Endothelial cell of umbilical vein (primary cell): ENCODE measurements at regions not wholly inside any gene's neighbourhood (a gene's known extent, or its start where the extent isn't known, plus 50 kb on each side); places are given as distances from the start of the nearest gene placed in this dataset.

Experiments
- BruUV-seq: library from RNA; stranded (reverse); fragments of 400-500 nt; replicated peaks from 2 replicates; lab custom pipeline; 2021; lab: Mats Ljungman, UMichigan
- CTCF ChIA-PET: fragments of 300-600, 350-600 bp; sonication (Branson Sonifier 250); formaldehyde crosslinking; loops from one replicate; lab custom pipeline; 2021; ENCODE audit warnings: antibody characterized with exemption, inconsistent platforms; lab: Charles Lee
- POLR2A ChIA-PET: fragments of 300-600, 350-600 bp; sonication (Branson Sonifier 250); formaldehyde crosslinking; loops from one replicate; lab custom pipeline; 2021; ENCODE audit warnings: antibody characterized with exemption, inconsistent platforms; lab: Charles Lee
- DNase-seq: peaks from one replicate; pipeline ENCODE4 v3.0.0-alpha.2; 2011; ENCODE audit warnings: low read depth, low spot score
- FAIRE-seq: peaks from 2 replicates; lab custom pipeline; 2011; peaks lifted over from hg19 to GRCh38; lab: Jason Lieb, UNC
- H2AFZ ChIP-seq: 2 replicates; pipeline ENCODE4 v1.6.0; 2012; ENCODE audit warnings: low read depth, low read length, control low read depth, inconsistent platforms
- H3K27ac ChIP-seq: 2 replicates; pipeline ENCODE4 v1.5.1; 2011; ENCODE audit warnings: low read depth, mild to moderate bottlenecking, control low read depth, low read length, moderate library complexity; ENCODE audit not compliant: insufficient read depth
- H3K27me3 ChIP-seq, 2 experiments: 2 replicates each; pipeline versions ENCODE4 v1.6.0 to v1.6.1; 2011; ENCODE audit warnings: low read length in 2 of 2, mixed read lengths in 1 of 2; ENCODE audit not compliant: control insufficient read depth in 2 of 2, insufficient read depth in 2 of 2
- H3K36me3 ChIP-seq, 2 experiments: 2 replicates in 1 of 2; 3 replicates in 1 of 2; pipeline ENCODE4 v1.5.1; 2011; ENCODE audit warnings: low read length in 2 of 2, mild to moderate bottlenecking in 1 of 2, moderate library complexity in 1 of 2; ENCODE audit not compliant: control insufficient read depth in 2 of 2, insufficient read depth in 2 of 2; ENCODE audit errors: extremely low read depth in 1 of 2
- H3K4me1 ChIP-seq: 3 replicates; pipeline ENCODE4 v1.5.1; 2011; ENCODE audit warnings: mild to moderate bottlenecking, low read length; ENCODE audit not compliant: control insufficient read depth, insufficient read depth; ENCODE audit errors: extremely low read depth
- H3K4me2 ChIP-seq: 2 replicates; pipeline ENCODE4 v1.6.1; 2011; ENCODE audit warnings: low read length, control low read depth, mixed read lengths; ENCODE audit not compliant: insufficient read depth
- H3K4me3 ChIP-seq, 3 experiments: fragments of 200-600 bp in 1 of 3; sonication (generic), shearing (Covaris generic) in 1 of 3; replicated peaks in 1 of 3; 2 replicates each; pipeline ENCODE4 v1.5.1; 2011 to 2016; ENCODE audit warnings: control low read depth in 3 of 3, low read length in 3 of 3, mild to moderate bottlenecking in 2 of 3, inconsistent platforms in 1 of 3, low read depth in 1 of 3, moderate library complexity in 1 of 3; ENCODE audit not compliant: insufficient read depth in 1 of 3
- H3K79me2 ChIP-seq: 2 replicates; pipeline ENCODE4 v1.6.0; 2012; ENCODE audit warnings: low read length, inconsistent platforms; ENCODE audit not compliant: control insufficient read depth, insufficient read depth
- H3K9ac ChIP-seq: replicated peaks from 2 replicates; pipeline ENCODE3; 2011; ENCODE audit warnings: low read length, control low read depth; ENCODE audit not compliant: insufficient read depth; ENCODE audit errors: extremely low read depth
- H3K9me1 ChIP-seq: replicated peaks from 3 replicates; pipeline ENCODE4 v1.6.0; 2011; ENCODE audit warnings: mild to moderate bottlenecking, low read length; ENCODE audit not compliant: control insufficient read depth, insufficient read depth; ENCODE audit errors: extremely low read depth
- H3K9me3 ChIP-seq: replicated peaks from 2 replicates; pipeline ENCODE4 v1.5.1; 2012; ENCODE audit warnings: low read length, inconsistent platforms; ENCODE audit not compliant: control insufficient read depth, insufficient read depth
- H4K20me1 ChIP-seq: replicated peaks from 2 replicates; pipeline ENCODE3; 2011; ENCODE audit warnings: mild to moderate bottlenecking, low read length; ENCODE audit not compliant: control insufficient read depth, insufficient read depth; ENCODE audit errors: extremely low read depth
- EZH2 ChIP-seq: IDR thresholded peaks from 2 replicates; pipeline ENCODE4 v1.6.1; 2012; ENCODE audit warnings: borderline replicate concordance, low read depth, mild to moderate bottlenecking, moderate library complexity, low read length, inconsistent platforms; ENCODE audit not compliant: severe bottlenecking
- FOS ChIP-seq: IDR thresholded peaks from 2 replicates; pipeline ENCODE4 v1.6.1; 2011; ENCODE audit warnings: mild to moderate bottlenecking, low read length, moderate library complexity, borderline replicate concordance; ENCODE audit not compliant: insufficient read depth
- GATA2 ChIP-seq: IDR thresholded peaks from 2 replicates; pipeline ENCODE4 v1.7.0; 2011; ENCODE audit warnings: low read depth, mild to moderate bottlenecking, moderate library complexity, mixed read lengths, low read length; ENCODE audit not compliant: insufficient read length, insufficient read depth
- JUN ChIP-seq: IDR thresholded peaks from 2 replicates; pipeline ENCODE4 v1.6.1; 2011; ENCODE audit warnings: borderline replicate concordance, low read depth; ENCODE audit not compliant: insufficient read length, insufficient read depth
- MYC ChIP-seq: IDR thresholded peaks from one replicate; pipeline ENCODE4 v1.6.1; 2011; ENCODE audit warnings: mild to moderate bottlenecking, low read depth, low read length
- POLR2A ChIP-seq: IDR thresholded peaks from 2 replicates; pipeline ENCODE4 v1.6.1; 2012; ENCODE audit warnings: low read depth, mild to moderate bottlenecking, control low read depth, low read length
- POLR2AphosphoS5 ChIP-seq: IDR thresholded peaks from 2 replicates; pipeline ENCODE4 v1.6.1; 2012; ENCODE audit warnings: low read depth, mild to moderate bottlenecking, control low read depth, low read length, moderate library complexity; ENCODE audit not compliant: insufficient read depth
- dilution Hi-C: fragments of 300-500 bp; cut with MboI; formaldehyde crosslinking; loops from one replicate; pipeline ENCODE4 v1.15.0; 2019; ENCODE audit warnings: low sequenced_read_pairs; ENCODE audit not compliant: extremely low pct_ligation_motif_present
- intact Hi-C: fragments of 100-400 bp; cut with micrococcal nuclease; formaldehyde crosslinking; loops from one replicate; pipeline ENCODE4 v1.10.0; 2022
- TF ChIP-seq, protein P1 (sequence below), 2 donors: IDR thresholded peaks; 1 replicate in 1 of 2; 2 replicates in 1 of 2; pipeline ENCODE4 v1.5.1; 2011; ENCODE audit warnings: low read length in 2 of 2, mild to moderate bottlenecking in 2 of 2, moderate library complexity in 2 of 2, control low read depth in 1 of 2, inconsistent platforms in 1 of 2, low read depth in 1 of 2; ENCODE audit not compliant: insufficient read depth in 1 of 2; ENCODE audit errors: extremely low read depth in 1 of 2
- TF ChIP-seq, protein P2 (sequence below): IDR thresholded peaks from 2 replicates; pipeline ENCODE4 v1.6.1; 2011; ENCODE audit not compliant: insufficient read depth, insufficient read length

DNA sequence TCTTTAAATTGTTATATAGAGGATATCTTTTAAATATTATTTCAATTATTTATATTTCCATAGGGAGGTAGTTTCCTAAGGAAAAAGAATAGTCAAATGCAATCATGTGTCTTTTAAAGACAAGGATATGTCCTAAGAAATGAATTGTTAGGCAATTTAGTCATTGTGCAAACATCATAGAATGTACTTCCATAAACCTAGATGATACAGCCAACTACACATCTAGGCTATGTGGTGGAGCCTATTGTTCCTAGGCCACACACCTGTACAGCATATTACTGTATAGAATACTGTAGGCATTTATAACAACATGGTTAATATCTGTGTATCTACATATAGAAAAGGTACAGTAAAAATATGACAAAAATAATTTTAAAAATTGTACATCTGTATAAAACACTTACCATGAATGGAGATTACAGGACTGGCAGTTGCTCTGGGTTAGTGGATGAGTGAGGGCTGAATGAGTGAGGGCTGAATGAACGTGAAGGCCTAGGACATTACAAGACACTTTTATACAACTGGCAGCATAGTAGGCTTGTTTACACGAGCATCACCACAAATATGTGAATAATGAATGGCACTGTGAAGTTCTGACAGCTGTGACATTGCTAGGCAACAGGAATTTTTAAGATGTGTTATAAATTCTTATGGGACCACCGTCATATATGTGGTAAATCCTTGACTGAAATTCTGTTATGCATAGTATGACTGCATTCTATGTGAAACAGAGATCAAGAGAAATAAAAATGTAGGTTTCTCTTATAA, 1879.0 kb upstream of the RAG2 start:
- no peak overlapping the region for H2AFZ ChIP-seq
- no peaks in the 10 kb centered on the region for H3K9me1 ChIP-seq
- POLR2A ChIA-PET, result no interaction called here
- no peaks in the 10 kb centered on the region for H3K36me3 ChIP-seq
- intact Hi-C loops (no loop called here), dilution Hi-C loops (no loop called here)
- no peak overlapping the region for H3K27ac ChIP-seq
- H3K27me3 ChIP-seq, result no peaks in the 10 kb centered on the region
- no peak overlapping the region for H3K4me2 ChIP-seq
- no peak for DNase-seq
- H3K4me3 ChIP-seq, result no peak overlapping the region
- no peaks in the 10 kb centered on the region for H3K79me2 ChIP-seq
- H3K4me1 ChIP-seq, result no peaks in the 10 kb centered on the region
- CTCF ChIA-PET, result no interaction called here
- H4K20me1 ChIP-seq, result no peaks in the 10 kb centered on the region
- TF ChIP-seq FOS, result no peak
- TF ChIP-seq, protein P1, sequence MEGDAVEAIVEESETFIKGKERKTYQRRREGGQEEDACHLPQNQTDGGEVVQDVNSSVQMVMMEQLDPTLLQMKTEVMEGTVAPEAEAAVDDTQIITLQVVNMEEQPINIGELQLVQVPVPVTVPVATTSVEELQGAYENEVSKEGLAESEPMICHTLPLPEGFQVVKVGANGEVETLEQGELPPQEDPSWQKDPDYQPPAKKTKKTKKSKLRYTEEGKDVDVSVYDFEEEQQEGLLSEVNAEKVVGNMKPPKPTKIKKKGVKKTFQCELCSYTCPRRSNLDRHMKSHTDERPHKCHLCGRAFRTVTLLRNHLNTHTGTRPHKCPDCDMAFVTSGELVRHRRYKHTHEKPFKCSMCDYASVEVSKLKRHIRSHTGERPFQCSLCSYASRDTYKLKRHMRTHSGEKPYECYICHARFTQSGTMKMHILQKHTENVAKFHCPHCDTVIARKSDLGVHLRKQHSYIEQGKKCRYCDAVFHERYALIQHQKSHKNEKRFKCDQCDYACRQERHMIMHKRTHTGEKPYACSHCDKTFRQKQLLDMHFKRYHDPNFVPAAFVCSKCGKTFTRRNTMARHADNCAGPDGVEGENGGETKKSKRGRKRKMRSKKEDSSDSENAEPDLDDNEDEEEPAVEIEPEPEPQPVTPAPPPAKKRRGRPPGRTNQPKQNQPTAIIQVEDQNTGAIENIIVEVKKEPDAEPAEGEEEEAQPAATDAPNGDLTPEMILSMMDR (IDR thresholded peaks at IDR 0.05; ENCODE audit: extremely low read depth in 1 of 2, insufficient read depth in 1 of 2, low read depth in 1 of 2, low read length in 2 of 2), result no peak
- TF ChIP-seq JUN, result no peak
- no peak for TF ChIP-seq MYC
- no peak for TF ChIP-seq POLR2A
- no peak for TF ChIP-seq EZH2
- TF ChIP-seq, protein P2, sequence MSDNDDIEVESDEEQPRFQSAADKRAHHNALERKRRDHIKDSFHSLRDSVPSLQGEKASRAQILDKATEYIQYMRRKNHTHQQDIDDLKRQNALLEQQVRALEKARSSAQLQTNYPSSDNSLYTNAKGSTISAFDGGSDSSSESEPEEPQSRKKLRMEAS, result no peak
- TF ChIP-seq GATA2, result no peak
- TF ChIP-seq POLR2AphosphoS5, result no peak
- FAIRE-seq, result no peak
- no peak overlapping the region for H3K9ac ChIP-seq
- BruUV-seq, result no TSS peak
- peaks cover 3% of the 10 kb centered on the region for H3K9me3 ChIP-seq
